HG02852 (cell line): ENCODE measurements at regions not wholly inside any gene's neighbourhood (a gene's known extent, or its start where the extent isn't known, plus 50 kb on each side); places are given as distances from the start of the nearest gene placed in this dataset.

Experiments used
- ATAC-seq: cut with Tn5 transposase; IDR thresholded peaks from one replicate; pipeline ENCODE4 v1.9.1; 2021; ENCODE audit warnings: mild to moderate bottlenecking, moderate library complexity; ENCODE audit not compliant: unreplicated experiment

DNA sequence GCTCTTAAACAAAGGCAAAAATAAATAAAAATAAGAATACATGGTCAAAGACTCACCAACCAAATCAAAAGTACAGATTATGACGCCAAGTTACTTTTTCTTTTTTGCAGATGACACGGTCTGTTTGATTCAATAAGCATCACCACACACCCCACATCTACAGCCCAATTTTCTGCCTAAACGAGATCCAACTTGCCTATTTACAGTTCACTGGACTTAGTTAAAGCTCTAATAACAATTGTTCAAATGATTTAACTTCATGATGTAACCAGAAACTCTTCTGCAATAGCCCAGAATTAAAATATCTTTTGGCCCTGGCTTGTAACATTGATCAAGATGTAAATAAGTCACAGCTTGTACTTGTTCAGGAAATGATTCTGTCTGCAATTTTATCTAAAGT lies 590.3 kb upstream of the C9orf72 start:
- no peak for ATAC-seq

DNA sequence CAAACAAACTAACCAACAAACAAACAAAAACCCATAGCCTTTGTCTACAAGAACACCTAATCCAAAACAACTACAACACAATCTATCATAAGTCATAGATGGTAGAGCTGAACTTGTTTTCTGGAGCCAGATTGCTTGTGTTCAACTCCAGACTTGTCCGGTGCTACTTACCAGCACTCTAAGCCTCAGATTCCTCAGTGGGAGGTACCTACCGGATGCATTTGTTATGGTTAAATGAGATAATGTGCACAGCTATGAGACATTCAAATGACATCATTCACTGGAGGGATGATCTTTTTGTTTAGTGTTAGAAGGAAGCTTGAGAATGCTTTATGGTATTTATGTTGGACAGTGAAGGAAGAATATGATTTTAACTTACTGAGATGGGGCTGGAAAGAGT lies 592.9 kb upstream of the C9orf72 start:
- no peak for ATAC-seq

DNA sequence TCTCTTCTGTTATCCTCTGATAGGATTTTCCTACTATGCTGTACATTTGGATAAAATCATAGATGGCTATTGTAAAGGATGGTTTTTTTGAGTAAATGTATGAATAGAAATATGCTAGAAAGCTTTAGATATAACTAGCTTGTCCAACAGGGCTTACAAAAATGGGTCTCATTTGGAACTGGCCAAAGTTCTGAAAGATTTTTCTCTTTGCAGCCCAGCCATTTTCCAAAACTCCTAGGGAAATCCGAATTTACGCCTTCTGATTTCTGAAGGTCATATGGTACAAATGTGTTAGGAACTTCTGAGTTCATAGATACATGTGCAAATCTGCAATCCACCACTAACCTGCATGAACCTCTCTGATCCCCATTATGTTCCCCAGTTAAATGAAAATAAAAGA lies 603.9 kb upstream of the C9orf72 start:
- ATAC-seq = no peak

DNA sequence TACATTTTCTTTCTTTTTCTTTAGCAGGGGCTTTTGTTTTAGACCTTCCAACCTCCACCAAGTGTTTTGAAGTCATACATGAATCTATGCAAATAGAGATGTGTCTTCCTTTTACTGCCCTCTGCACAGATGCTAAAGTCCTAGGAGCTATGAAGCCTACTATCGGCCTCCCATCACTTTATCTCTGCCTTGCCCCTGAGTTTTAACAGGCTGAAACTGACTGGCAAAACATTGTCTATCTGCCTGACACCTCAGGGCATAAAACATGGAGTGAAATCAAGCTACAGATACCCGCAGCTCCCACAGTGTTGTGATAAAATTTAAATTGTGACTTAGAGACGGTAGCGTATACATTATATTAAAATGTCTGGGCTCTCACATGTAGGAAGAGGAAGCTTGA lies 604.6 kb upstream of the C9orf72 start:
- no peak for ATAC-seq

DNA sequence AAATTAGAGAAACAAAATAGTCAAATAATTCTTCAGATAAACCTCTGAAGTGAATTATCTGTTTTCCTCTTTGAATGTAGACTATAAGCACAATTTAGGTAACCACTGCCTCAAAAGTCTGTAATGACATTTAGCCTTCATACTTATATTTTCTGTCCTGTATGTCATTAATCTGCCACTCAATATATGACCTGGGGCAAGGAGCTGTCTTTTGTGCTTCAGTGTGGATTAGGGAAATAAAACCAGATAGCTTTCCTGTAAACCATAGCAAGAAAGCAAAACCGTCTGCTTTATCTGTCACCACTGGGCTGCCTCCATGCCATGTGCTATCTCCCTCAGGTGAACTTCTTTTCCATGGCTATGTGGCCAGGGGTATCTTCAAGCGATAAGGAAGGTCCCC lies 606.6 kb upstream of the C9orf72 start:
- no peak for ATAC-seq

DNA sequence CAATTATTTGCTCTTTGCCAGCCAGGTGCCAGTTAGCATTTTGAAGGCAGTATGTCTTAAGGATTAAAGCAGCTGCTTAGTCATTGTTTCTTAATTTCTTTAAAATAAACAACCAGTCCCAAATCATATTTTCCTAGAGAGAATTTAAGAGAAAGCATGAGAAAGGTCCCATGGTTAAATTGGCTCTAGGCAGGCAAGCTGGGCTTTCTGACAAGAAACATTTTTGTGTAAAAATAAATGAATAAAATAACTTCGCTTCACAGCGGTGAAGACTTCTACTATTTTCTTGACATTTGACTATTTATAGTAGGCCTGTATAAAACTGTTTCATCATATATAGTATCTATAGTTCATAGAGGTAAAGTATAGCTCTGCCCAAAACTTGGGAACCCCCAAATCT lies 617.7 kb upstream of the C9orf72 start:
- no peak for ATAC-seq

DNA sequence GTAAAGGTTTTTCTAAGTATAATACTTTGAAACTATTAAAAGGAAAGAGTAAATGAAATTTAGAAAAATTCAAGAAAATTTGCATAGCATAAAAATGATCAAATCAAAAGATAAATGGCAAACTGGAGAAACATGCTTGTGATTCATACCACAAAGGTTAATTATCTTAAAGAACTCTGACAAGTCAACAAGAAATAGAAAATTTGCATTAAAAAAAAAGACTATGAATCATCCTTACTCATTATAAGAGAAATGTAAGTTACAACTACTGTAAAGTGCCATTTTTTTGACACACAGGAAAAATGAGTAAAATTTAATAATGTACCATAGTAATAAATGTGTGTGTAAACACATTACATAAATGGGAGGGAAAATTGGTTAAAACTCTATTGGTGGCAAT lies 624.4 kb upstream of the C9orf72 start:
- no peak for ATAC-seq

DNA sequence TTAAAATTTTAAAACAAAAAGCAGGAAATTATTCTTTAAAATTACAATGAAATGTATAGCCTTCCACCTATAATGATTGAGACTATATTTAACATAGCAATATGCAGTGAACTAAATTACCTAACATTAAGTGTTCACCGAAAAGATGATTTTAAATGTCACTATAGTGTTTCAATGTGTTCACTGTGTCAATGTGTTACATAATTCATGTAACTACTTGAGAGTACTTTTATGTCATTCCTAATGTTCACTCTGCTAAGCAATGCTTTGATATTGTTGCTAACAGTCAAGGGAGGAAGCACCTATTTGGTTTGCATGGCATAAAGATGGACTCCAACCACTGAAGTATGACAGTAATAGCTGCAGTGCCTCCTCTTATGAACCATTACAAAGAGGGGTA lies 629.8 kb upstream of the C9orf72 start:
- no peak for ATAC-seq

DNA sequence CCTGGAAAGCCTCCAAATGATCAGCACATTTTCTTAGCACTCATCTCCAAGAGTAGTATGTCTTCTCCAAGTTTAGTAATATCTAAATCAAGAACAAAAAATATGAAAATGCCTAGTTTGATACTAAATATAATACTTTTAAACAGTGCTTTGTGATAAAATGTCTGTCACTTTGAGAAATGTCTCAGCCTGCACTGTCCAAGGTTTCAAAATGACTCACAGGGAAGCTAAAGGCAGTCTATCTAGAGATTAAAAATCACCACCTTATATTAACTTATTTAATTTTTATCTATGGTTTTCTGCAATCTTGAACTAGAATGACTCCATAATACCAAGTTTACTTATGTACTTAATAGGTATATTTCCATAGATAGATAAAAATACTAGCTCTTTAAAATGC lies 633.0 kb upstream of the C9orf72 start:
- no peak for ATAC-seq

DNA sequence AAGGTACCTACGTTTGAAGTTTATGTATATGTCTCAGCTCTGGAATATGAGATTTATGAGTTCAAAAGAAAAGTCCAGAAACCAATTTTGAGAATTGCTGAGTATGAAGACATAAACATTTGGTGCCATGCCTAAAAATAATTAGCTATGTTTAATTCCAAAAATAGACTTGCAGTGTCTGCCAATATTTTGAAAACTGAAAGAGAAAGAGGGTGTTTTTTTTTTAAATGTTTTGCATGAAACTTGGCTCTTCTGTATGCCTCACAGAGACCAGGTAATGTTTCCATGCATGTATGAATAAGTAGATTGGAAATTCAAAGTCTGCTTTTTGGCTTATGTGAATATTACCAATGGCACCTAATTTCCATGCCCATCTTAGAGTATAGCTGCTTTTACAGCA lies 634.4 kb upstream of the C9orf72 start:
- ATAC-seq = no peak

DNA sequence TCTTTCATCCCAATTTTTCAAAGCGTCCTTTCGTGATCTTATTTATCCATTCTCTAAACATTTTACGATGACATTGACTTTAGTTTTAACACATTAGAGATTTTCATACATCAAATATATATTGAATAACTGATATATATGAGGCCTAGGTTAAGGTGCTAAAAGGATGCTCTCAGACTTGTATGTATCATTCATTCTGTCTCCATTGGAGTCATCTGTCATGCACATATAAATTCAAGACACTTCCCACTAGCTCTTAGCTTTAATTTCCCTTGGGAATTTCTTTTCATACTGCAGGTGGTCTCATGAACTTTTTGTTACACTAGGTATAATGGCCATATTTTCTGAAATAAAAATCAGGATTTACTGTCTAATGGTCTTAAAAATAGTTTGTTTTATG lies 635.8 kb upstream of the C9orf72 start:
- ATAC-seq = no peak

DNA sequence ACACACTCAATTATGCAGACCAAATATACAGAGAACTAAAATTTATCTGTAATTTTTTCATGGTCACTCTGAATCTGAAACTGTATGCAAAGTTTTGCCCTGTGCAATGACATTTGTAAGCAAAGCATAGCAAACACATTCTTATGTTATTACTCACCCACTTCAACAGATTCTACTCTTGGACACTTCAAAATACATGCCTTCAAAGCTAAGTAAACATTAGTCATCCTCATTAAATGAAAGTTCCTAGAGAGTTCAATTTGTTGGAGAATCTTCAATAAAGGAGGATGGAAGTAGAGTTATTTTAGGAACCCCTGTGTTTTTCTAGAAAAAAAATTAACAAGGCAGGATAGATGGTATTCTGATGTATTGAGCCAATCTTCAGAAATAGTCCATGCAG lies 639.7 kb upstream of the C9orf72 start:
- ATAC-seq = no peak

DNA sequence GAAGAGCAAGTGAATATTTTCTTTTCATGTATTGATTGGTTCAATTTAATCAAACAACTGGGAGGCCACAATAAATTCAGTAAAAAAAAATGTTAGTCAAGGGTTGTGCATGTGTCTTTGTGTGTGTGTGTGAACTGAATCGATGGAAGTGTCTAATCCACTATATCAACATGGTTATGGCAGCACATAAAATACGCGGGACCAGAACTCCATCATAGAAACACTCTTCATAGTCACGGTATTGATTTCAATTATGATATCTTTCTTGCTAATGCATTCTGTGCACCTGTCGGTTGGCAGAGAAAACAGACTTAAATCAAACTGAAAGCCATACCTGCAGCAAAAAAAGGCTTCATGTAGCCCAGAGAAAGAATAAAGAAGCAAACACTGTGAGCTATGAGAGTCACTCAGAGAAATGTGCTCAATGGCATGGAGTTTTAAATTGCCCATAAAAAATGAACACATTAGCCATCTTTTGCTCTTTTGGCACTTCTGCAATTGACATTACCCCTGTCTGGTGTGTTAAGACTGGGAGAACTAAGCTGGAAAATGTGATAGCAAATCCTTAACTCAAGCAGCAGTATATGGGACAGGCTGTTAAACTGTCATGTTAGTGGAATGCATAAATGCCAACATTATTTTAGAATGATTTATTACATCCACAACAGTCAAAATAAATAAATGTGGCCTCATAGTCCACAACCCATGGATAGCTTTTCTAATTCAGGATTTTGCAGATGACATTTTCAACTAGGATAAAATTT lies 642.4 kb upstream of the C9orf72 start:
- ATAC-seq = no peak

DNA sequence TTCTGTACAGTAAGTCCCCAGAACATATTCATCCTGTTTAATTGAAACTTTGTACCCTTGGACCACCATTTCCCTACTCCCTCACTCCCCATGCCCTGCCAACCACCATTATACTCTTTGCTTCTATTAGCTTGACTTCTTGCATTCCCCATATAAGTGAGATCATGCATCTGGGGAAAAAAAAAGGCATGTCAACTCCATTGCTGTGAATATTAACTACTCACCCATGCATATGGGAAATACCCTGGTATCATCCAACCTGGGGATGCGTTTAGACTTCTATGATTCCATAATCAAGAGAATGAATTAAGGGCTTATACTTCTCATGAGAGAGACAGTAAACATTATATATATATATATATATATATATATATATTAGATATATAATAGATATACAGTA lies 659.4 kb upstream of the C9orf72 start:
- no peak for ATAC-seq

DNA sequence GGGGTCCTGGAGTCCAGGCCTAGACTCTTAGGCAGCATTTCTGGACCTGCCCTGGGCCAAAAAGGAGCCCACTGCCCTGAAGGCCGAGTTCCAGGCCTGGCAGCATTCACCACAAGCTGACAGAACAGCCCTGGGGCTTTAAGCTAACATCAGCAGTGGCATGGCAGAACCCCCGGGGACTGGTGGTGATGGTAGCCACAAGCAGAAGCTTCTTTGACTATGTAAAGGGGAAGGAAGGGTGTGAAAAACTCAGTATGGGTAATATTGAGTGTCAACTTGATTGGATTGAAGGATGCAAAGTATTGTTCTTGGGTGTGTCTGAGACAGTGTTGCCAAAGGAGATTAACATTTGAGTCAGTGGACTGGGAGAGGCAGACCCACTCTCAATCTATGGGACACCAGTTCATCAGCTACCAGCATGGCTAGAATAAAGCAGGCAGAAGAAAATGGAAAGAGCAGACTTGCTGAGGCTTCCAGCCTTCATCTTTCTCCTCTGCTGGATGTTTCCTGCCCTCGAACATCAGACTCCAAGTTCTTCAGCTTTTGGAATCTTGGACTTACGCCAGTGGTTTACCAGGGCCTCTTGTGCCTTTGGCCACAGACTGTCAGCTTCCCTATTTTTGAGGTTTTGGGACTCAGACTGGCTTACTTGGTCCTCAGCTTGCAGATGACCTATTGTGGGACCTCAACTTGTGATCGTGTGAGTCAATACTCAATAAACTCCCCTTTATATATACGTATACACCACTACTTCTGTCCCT lies 661.0 kb upstream of the C9orf72 start:
- no peak for ATAC-seq

DNA sequence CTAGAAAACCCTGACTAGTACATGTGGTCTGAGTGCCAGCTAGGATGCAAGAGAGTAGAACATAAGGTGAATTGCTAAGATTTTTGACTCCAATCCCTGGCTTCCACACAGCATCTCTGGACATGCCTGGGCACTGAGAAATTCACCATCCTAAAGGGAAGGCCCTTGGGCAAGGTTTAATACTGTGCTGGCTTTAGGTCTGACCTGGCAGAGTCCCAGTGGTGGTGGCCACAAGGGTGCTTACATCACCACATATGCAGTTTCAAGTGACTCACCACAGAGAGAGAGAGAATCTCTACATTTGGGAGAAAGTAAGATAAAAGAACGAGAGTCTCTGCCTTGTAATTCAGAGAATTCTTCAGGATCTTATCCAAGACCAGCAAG lies 661.6 kb upstream of the C9orf72 start:
- no peak for ATAC-seq

DNA sequence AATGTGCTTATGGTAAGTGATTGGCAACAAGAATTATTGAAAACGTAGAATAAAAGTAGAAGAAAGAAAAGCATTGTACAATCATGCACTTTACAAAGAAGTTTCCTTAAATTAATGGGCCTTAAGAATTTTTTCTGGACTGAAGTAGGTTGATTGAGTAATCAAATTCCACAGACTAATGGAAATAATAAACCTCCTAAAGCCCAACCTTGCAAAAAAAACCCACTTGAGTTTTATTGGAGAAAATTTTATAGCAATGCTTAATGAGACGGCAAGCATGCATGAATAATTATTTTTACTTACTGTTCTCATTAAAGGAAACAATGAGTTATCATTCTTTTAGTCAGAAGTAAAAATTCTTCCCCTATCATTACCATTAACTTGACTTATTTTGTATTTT lies 676.1 kb upstream of the C9orf72 start:
- no peak for ATAC-seq

DNA sequence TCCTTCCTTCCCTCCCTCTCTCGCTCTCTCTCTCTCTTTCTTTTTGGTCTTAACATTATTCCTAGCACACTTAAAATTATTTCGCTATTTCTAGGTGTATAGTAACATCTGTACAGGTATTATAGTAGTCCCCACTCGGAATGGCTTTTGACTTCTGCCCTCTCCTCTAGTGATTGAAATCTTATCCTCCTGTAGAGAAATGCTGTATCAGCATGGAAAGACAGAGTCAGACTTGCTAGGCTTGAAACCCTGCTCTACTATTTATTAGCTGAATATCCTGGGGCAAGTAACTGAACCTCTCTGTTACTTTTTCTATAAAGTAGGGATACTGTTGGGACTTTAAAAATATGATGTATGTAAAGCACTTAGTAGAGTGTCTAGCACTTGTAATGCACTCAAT lies 681.9 kb upstream of the C9orf72 start:
- ATAC-seq = no peak

DNA sequence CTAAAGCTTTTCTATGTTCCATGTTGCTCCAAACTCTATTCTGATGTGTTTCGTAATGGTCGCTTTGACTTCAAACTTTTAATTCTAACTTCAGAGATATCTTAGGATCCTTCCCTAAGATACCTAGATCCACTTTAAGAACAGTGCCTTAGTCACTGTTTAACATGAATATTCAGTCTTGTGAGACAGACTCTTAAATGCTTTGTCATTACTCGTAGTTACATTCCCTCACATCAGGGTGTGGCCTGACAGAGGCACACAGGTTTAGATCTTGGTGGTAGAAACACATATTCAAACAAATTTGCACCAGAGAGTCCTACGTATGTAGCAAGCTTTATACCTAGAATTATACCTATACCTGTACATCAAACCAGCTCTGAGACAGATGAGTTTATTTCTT lies 687.0 kb upstream of the C9orf72 start:
- no peak for ATAC-seq

DNA sequence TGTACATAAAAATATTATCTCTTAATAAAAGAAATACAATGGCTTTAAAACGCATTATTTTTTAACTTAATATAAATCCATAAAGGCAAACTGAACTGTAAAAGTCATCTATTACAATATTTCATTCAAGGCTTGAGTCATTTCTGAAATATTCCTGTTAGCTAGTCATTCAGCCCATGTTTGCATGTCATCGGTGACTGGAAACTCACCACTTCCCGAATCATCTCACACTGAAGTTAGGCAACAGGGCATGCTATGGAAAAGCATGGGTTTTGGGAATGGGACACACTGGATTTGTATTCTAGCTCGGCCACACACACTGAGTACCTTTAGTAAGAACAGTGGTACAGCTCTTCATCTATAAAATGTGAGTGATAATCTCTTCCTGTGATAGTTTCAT lies 691.1 kb upstream of the C9orf72 start:
- no peak for ATAC-seq

DNA sequence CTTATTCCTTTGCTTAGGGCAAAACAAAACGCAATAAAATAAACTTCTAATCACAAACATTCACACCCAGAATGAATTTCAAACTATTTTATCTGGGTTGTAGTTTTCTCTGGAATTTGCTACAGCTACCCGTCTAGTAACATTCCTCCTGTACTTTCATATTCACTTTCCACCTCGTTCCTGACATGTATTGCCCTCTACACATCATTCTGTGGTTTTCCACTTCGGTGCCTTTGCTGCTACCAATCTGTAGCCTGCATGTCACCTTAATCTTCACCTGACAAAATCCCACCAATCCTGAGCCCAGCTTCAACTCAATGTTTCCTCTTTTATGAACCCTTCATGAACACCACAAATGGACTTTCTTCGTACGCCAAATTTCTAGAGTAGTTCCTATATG lies 694.1 kb upstream of the C9orf72 start:
- ATAC-seq = no peak

DNA sequence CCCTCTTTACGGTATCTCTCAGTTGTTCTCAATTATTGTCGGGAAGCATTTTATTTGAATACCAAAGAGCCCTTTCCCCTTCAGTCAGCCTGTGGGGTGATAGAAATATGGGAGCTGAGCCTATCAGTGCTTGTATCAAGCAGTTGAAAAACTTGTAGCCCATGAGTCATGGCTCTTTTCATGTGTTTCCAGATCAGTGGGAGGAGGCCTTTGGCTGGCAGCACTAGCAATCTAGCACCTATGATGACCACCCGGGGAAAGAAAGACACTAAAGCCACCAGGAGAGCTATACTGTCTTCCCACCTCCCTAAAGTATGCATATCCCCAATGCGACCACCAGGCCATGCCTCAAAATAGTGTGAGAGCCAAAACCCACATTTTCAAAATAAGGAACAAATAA lies 696.9 kb upstream of the C9orf72 start:
- ATAC-seq = no peak

DNA sequence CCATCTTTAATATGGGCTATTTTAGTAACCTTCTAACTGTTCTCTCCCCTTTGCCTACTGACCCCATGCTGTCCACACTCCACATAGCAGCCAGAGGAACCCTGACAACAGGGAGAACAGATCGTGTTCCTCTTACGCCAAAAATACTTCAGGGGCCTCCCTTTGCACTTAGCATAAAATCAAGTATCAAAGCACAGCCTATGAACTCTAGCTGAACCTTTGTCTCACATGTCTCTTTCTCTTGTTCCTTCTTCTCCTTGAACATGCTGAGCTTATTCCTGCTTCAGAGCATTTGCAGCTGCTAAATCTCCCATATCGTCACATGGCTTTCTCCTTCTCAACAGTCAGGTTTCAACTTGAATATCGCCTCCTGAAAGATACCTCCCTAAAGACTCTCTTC lies 698.8 kb upstream of the C9orf72 start:
- ATAC-seq = no peak
